Ishikawa (cell line): ENCODE measurements at regions not wholly inside any gene's neighbourhood (a gene's known extent, or its start where the extent isn't known, plus 50 kb on each side); places are given as distances from the start of the nearest gene placed in this dataset.

Source experiments
- EGR1 ChIP-seq: IDR thresholded peaks from 2 replicates; pipeline ENCODE4 v1.6.1; 2012
- TAF1 ChIP-seq: IDR thresholded peaks from 2 replicates; pipeline ENCODE4 v1.6.1; 2012; ENCODE audit warnings: low read depth, mild to moderate bottlenecking
- TCF12 ChIP-seq: IDR thresholded peaks from 2 replicates; pipeline ENCODE4 v1.6.1; 2012; ENCODE audit warnings: low read depth
- YY1 ChIP-seq: IDR thresholded peaks from 2 replicates; pipeline ENCODE4 v1.6.1; 2012; ENCODE audit warnings: low read depth
- TF ChIP-seq, protein P1 (sequence below): IDR thresholded peaks from 2 replicates; pipeline ENCODE4 v1.6.1; 2012; ENCODE audit warnings: low read depth, mild to moderate bottlenecking

DNA sequence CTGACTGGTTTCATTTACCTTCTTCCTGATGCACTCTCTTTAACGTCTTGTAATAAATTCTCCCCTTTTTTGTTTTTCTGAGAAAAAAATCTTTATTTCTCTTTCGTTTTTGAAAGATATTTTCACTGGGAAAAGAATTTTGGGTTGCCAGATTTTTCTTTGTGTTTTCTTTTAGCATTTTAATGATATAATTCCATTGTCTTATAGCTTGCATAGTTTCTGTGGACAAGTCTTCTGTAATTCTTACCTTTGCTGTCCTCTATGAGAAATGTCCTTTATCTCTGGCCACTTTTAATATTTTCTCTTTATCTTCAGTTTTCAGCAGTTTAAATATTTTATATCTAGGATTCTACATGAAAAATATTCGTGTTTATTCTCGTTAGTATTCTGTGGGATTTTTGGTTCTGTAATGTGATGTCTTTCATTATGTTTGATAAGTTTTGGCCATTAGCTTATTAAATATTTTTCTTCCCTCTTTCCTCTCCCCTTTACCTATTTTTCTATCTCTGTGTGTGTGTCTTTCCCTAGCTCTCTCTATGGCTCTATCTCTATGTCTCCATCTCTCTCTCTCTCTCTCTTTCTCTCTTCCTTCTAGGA, 236.5 kb downstream of the C16orf95 start:
- no peak for TF ChIP-seq TCF12
- TF ChIP-seq YY1 = no peak
- no peak for TF ChIP-seq TAF1
- TF ChIP-seq EGR1 = no peak
- TF ChIP-seq, protein P1, sequence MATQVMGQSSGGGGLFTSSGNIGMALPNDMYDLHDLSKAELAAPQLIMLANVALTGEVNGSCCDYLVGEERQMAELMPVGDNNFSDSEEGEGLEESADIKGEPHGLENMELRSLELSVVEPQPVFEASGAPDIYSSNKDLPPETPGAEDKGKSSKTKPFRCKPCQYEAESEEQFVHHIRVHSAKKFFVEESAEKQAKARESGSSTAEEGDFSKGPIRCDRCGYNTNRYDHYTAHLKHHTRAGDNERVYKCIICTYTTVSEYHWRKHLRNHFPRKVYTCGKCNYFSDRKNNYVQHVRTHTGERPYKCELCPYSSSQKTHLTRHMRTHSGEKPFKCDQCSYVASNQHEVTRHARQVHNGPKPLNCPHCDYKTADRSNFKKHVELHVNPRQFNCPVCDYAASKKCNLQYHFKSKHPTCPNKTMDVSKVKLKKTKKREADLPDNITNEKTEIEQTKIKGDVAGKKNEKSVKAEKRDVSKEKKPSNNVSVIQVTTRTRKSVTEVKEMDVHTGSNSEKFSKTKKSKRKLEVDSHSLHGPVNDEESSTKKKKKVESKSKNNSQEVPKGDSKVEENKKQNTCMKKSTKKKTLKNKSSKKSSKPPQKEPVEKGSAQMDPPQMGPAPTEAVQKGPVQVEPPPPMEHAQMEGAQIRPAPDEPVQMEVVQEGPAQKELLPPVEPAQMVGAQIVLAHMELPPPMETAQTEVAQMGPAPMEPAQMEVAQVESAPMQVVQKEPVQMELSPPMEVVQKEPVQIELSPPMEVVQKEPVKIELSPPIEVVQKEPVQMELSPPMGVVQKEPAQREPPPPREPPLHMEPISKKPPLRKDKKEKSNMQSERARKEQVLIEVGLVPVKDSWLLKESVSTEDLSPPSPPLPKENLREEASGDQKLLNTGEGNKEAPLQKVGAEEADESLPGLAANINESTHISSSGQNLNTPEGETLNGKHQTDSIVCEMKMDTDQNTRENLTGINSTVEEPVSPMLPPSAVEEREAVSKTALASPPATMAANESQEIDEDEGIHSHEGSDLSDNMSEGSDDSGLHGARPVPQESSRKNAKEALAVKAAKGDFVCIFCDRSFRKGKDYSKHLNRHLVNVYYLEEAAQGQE = no peak
